GM12878 (cell line): ENCODE measurements at regions not wholly inside any gene's neighbourhood (a gene's known extent, or its start where the extent isn't known, plus 50 kb on each side); places are given as distances from the start of the nearest gene placed in this dataset.

ENCODE experiments used
- ATAC-seq: fragments of 200-7000 bp; cut with Tn5 transposase; 3 replicates; pipeline ENCODE4 v1.9.1; 2020; ENCODE audit warnings: mild to moderate bottlenecking, moderate library complexity
- BruUV-seq: library from RNA; stranded (reverse); fragments of 400-500 nt; replicated peaks from 2 replicates; lab custom pipeline; 2021; lab: Mats Ljungman, UMichigan
- CTCF ChIA-PET: fragments of 300-600 bp; sonication (Branson Sonifier 250); formaldehyde crosslinking; extraction: SDS; loops from one replicate; lab custom pipeline; 2021; ENCODE audit warnings: inconsistent platforms; lab: Yijun Ruan, JAX
- POLR2A ChIA-PET: fragments of 350-600 bp; formaldehyde crosslinking; extraction: SDS; loops from one replicate; lab custom pipeline; 2021; ENCODE audit warnings: inconsistent platforms; lab: Charles Lee
- RAD21 ChIA-PET: fragments of 300-600 bp; sonication (Branson Sonifier 250); formaldehyde crosslinking; loops from one replicate; lab custom pipeline; 2023; ENCODE audit warnings: antibody characterized with exemption; ENCODE audit not compliant: unreplicated experiment; lab: Charles Lee
- SMC1A ChIA-PET: fragments of 300-600 bp; sonication (Branson Sonifier 250); formaldehyde crosslinking; loops from one replicate; lab custom pipeline; 2023; ENCODE audit not compliant: unreplicated experiment, uncharacterized antibody; lab: Charles Lee
- DNase-seq: peaks from one replicate; pipeline ENCODE4 v3.0.0-alpha.2; 2011; ENCODE audit warnings: low read depth, low spot score
- FAIRE-seq: peaks from 3 replicates; lab custom pipeline; 2011; peaks lifted over from hg19 to GRCh38; lab: Jason Lieb, UNC
- H2AFZ ChIP-seq: 2 replicates; pipeline ENCODE4 v1.6.0; 2011; ENCODE audit warnings: low read depth, low read length, control low read depth; ENCODE audit not compliant: control insufficient read depth
- H3K27ac ChIP-seq: 2 replicates; pipeline ENCODE4 v1.5.1; 2011; ENCODE audit warnings: control low read depth; ENCODE audit not compliant: control insufficient read depth, insufficient read depth
- H3K27me3 ChIP-seq, 2 experiments: replicated peaks in 1 of 2; 2 replicates each; pipeline versions ENCODE4 v1.6.0 to v1.6.1; 2011; ENCODE audit warnings: low read length in 1 of 2; ENCODE audit not compliant: control insufficient read depth in 2 of 2, insufficient read depth in 2 of 2
- H3K36me3 ChIP-seq, 2 experiments: 2 replicates each; pipeline ENCODE4 v1.5.1; 2011; ENCODE audit warnings: low read length in 1 of 2; ENCODE audit not compliant: control insufficient read depth in 2 of 2, insufficient read depth in 2 of 2
- H3K4me1 ChIP-seq: 2 replicates; pipeline ENCODE4 v1.6.1; 2011; ENCODE audit warnings: mild to moderate bottlenecking, low read length, moderate library complexity, mixed read lengths; ENCODE audit not compliant: control insufficient read depth, insufficient read depth
- H3K4me2 ChIP-seq: 2 replicates; pipeline ENCODE4 v1.6.0; 2011; ENCODE audit warnings: control low read depth; ENCODE audit not compliant: control insufficient read depth, insufficient read depth
- H3K4me3 ChIP-seq: fragments of 200-600 bp; sonication (generic); 2 replicates; pipeline ENCODE4 v1.5.1; 2016
- H3K79me2 ChIP-seq: 2 replicates; pipeline ENCODE4 v1.6.0; 2011; ENCODE audit warnings: low read length; ENCODE audit not compliant: control insufficient read depth, insufficient read depth
- H3K9ac ChIP-seq: 2 replicates; pipeline ENCODE4 v1.8.0; 2011; ENCODE audit warnings: low read length, control low read depth, mixed read lengths; ENCODE audit not compliant: control insufficient read depth, insufficient read depth
- H3K9me3 ChIP-seq: replicated peaks from 3 replicates; pipeline ENCODE4 v1.5.1; 2011; ENCODE audit warnings: mild to moderate bottlenecking, low read length; ENCODE audit not compliant: control insufficient read depth, insufficient read depth
- H4K20me1 ChIP-seq: 2 replicates; pipeline ENCODE4 v1.6.0; 2011; ENCODE audit not compliant: control insufficient read depth, insufficient read depth
- ATF7 ChIP-seq: fragments of 450-650 bp; IDR thresholded peaks from 2 replicates; pipeline ENCODE4 v1.6.1; 2016; ENCODE audit warnings: low read depth, mild to moderate bottlenecking
- CEBPB ChIP-seq, 2 experiments: fragments of 150-350 bp in 1 of 2; IDR thresholded peaks; 2 replicates each; pipeline ENCODE4 v1.6.1; 2012 to 2014; ENCODE audit warnings: low read depth in 2 of 2, low read length in 2 of 2, borderline replicate concordance in 1 of 2, inconsistent platforms in 1 of 2
- HDAC2 ChIP-seq: fragments of 200-600 bp; sonication (generic); IDR thresholded peaks from 2 replicates; pipeline ENCODE4 v1.6.1; 2017
- IKZF1 ChIP-seq: fragments of 450-650 bp; conservative IDR thresholded peaks from 2 replicates; pipeline ENCODE4 v1.6.1; 2017; ENCODE audit warnings: antibody characterized with exemption, mild to moderate bottlenecking
- IKZF2 ChIP-seq, 2 experiments: fragments of 450-650 bp; IDR thresholded peaks; 2 replicates each; pipeline ENCODE4 v1.6.1; 2017; ENCODE audit warnings: mild to moderate bottlenecking in 2 of 2, moderate library complexity in 2 of 2
- JUNB ChIP-seq: IDR thresholded peaks from 2 replicates; pipeline ENCODE4 v1.6.1; 2016; ENCODE audit warnings: antibody characterized with exemption, mild to moderate bottlenecking
- KLF5 ChIP-seq: fragments of 450-650 bp; IDR thresholded peaks from 2 replicates; pipeline ENCODE4 v1.6.1; 2014; ENCODE audit warnings: mild to moderate bottlenecking; ENCODE audit not compliant: partially characterized antibody
- MEF2A ChIP-seq: IDR thresholded peaks from 2 replicates; pipeline ENCODE4 v1.6.1; 2011; ENCODE audit warnings: low read depth, mild to moderate bottlenecking, low read length, moderate library complexity; ENCODE audit not compliant: insufficient read depth
- NFIC ChIP-seq: IDR thresholded peaks from 2 replicates; pipeline ENCODE4 v1.6.1; 2012; ENCODE audit warnings: low read depth, mild to moderate bottlenecking, inconsistent platforms, low read length, moderate library complexity
- PKNOX1 ChIP-seq: fragments of 450-650 bp; IDR thresholded peaks from 2 replicates; pipeline ENCODE4 v1.6.1; 2016; ENCODE audit warnings: mild to moderate bottlenecking
- POU2F2 ChIP-seq: IDR thresholded peaks from 3 replicates; pipeline ENCODE4 v1.6.1; 2011; ENCODE audit warnings: low read depth, mild to moderate bottlenecking, low read length, borderline replicate concordance
- TAF1 ChIP-seq: IDR thresholded peaks from 2 replicates; pipeline ENCODE4 v1.6.1; 2011; ENCODE audit warnings: mild to moderate bottlenecking, low read depth, low read length, borderline replicate concordance
- TCF3 ChIP-seq: IDR thresholded peaks from 2 replicates; pipeline ENCODE4 v1.6.1; 2012; ENCODE audit warnings: low read depth, mild to moderate bottlenecking, low read length, borderline replicate concordance; ENCODE audit not compliant: insufficient read depth
- WGBS: methylation state at CpG from one replicate; pipeline ENCODE4 v1.1.6; 2016; ENCODE audit warnings: low lambda C conversion rate; ENCODE audit not compliant: insufficient replicate concordance, insufficient coverage; ENCODE audit errors: missing lambda C conversion rate; 5-methylcytosine and 5-hydroxymethylcytosine counted together
- in situ Hi-C: fragments of 300-500 bp; cut with MboI; formaldehyde crosslinking; loops from 9 replicates; pipeline ENCODE4 v1.14.3; 2018; ENCODE audit warnings: mixed read lengths
- intact Hi-C: fragments of 100-400 bp; cut with micrococcal nuclease; formaldehyde crosslinking; loops from one replicate; pipeline ENCODE4 v1.14.2; 2022; ENCODE audit not compliant: unreplicated experiment
- TF ChIP-seq, protein P1 (sequence below): fragments of 450-650 bp; IDR thresholded peaks from 2 replicates; pipeline ENCODE4 v1.6.1; 2017; ENCODE audit warnings: low read depth, mild to moderate bottlenecking, moderate library complexity
- TF ChIP-seq, protein P2 (sequence below): IDR thresholded peaks from 2 replicates; pipeline ENCODE4 v1.6.1; 2012; ENCODE audit warnings: low read length, inconsistent platforms
- TF ChIP-seq, protein P3 (sequence below), 3 experiments: IDR thresholded peaks in 2 of 3; conservative IDR thresholded peaks in 1 of 3; 2 replicates each; pipeline ENCODE4 v1.5.1; 2011; ENCODE audit warnings: low read depth in 3 of 3, low read length in 3 of 3, mild to moderate bottlenecking in 3 of 3, control low read depth in 2 of 3, moderate library complexity in 2 of 3, inconsistent platforms in 1 of 3, mixed read lengths in 1 of 3; ENCODE audit not compliant: control insufficient read depth in 2 of 3, insufficient read depth in 1 of 3; ENCODE audit errors: extremely low read depth in 1 of 3

- TF ChIP-seq, protein P1, sequence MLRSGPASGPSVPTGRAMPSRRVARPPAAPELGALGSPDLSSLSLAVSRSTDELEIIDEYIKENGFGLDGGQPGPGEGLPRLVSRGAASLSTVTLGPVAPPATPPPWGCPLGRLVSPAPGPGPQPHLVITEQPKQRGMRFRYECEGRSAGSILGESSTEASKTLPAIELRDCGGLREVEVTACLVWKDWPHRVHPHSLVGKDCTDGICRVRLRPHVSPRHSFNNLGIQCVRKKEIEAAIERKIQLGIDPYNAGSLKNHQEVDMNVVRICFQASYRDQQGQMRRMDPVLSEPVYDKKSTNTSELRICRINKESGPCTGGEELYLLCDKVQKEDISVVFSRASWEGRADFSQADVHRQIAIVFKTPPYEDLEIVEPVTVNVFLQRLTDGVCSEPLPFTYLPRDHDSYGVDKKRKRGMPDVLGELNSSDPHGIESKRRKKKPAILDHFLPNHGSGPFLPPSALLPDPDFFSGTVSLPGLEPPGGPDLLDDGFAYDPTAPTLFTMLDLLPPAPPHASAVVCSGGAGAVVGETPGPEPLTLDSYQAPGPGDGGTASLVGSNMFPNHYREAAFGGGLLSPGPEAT: peak; percentile 75
- TF ChIP-seq NFIC (peak; percentile 55), TAF1 (no peak), POU2F2 (peak; percentile 28; the same call in 1 of the 3 replicates), IKZF1 (0 out of 2 replicates have a peak, but pooled peaks have one; percentile 42), CEBPB (IDR thresholded peaks at IDR 0.05; ENCODE audit: borderline replicate concordance in 1 of 2, low read depth in 2 of 2, low read length in 2 of 2) (peak in 1 of 2 experiments; percentile 47; a peak in 1 of 4 replicates)
Observed at GRCh38 chr5:91269198-91269597, 113.9 kb downstream of the ARRDC3 start (continued).

DNA sequence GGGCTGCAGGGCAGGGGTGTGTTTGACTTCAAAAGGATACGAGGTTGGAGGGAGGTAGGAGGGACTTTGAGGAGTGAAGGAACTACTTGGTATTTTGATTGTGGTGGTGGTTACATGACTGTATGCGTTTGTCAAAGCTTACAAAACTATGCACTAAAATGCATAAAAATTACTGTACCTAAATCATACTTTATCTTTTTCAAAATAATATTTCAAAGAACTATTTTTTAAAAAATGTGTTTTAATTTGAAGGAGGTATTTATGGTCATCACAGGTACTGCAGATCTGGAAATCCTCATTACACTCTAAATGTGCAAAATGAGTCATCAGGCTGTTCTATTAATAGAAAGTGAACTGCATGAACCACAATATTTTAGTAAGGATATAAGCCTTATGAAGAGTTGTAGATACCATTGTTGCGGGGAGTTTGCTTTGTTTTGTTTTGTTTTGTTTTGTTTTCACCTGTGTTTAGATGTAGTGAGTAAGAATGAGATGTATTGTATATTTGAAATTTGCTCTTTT lies 116.9 kb downstream of the ARRDC3 start:
- 47% methylated on average over 3 of the region's 3 CpGs for WGBS
- Histone ChIP-seq H3K27ac (no peak overlapping the region), H3K4me1 (peaks cover 12% of the 10 kb centered on the region), H3K36me3 (no peaks in the 10 kb centered on the region), H4K20me1 (no peaks in the 10 kb centered on the region), H3K9me3 (no peaks in the 10 kb centered on the region; the same call in 2 of the 3 replicates), H3K9ac (no peak overlapping the region), H3K4me2 (no peak overlapping the region), H3K4me3 (no peak overlapping the region), H3K27me3 (no peaks in the 10 kb centered on the region; a peak in 1 of 4 replicates), H3K79me2 (no peaks in the 10 kb centered on the region), H2AFZ (no peak overlapping the region)
- ChIA-PET POLR2A (interaction anchor here (0.6 to 1.4 kb wide), 3 partner anchors 14 to 34 kb away, joined by 3 to 5 read pairs (median 4); no protein-coding TSS in a partner anchor), CTCF (interaction anchor here (2.2 kb wide), 1 partner anchor 119 kb away, joined by 6 read pairs; no protein-coding TSS in a partner anchor), RAD21 (interaction anchor here (0.6 to 1.3 kb wide), 3 partner anchors 96 to 128 kb away, joined by 3 read pairs; partner anchors contain the start of gene ARRDC3), SMC1A (interaction anchor here (1.2 to 1.3 kb wide), 2 partner anchors 9 to 29 kb away, joined by 3 to 5 read pairs; no protein-coding TSS in a partner anchor)
- BruUV-seq: no TSS peak
- DNase-seq: no peak
- ATAC-seq: peak; percentile 76
- intact Hi-C loops: no loop called here
- no peak for FAIRE-seq
- in situ Hi-C loops: no loop called here
- TF ChIP-seq ATF7 (peak; percentile 29; the same call in 1 of the 2 replicates), TCF3 (no peak), HDAC2 (no peak), PKNOX1 (no peak), IKZF1 (no peak), JUNB (peak; percentile 68), IKZF2 (IDR thresholded peaks at IDR 0.05) (peak in 1 of 2 experiments; percentile 27; a peak in 2 of 4 replicates), TAF1 (no peak), MEF2A (peak; percentile 76), KLF5 (no peak)
- TF ChIP-seq, protein P2, sequence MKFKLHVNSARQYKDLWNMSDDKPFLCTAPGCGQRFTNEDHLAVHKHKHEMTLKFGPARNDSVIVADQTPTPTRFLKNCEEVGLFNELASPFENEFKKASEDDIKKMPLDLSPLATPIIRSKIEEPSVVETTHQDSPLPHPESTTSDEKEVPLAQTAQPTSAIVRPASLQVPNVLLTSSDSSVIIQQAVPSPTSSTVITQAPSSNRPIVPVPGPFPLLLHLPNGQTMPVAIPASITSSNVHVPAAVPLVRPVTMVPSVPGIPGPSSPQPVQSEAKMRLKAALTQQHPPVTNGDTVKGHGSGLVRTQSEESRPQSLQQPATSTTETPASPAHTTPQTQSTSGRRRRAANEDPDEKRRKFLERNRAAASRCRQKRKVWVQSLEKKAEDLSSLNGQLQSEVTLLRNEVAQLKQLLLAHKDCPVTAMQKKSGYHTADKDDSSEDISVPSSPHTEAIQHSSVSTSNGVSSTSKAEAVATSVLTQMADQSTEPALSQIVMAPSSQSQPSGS: peak; percentile 44; the same call in 1 of the 2 replicates
- TF ChIP-seq, protein P3, sequence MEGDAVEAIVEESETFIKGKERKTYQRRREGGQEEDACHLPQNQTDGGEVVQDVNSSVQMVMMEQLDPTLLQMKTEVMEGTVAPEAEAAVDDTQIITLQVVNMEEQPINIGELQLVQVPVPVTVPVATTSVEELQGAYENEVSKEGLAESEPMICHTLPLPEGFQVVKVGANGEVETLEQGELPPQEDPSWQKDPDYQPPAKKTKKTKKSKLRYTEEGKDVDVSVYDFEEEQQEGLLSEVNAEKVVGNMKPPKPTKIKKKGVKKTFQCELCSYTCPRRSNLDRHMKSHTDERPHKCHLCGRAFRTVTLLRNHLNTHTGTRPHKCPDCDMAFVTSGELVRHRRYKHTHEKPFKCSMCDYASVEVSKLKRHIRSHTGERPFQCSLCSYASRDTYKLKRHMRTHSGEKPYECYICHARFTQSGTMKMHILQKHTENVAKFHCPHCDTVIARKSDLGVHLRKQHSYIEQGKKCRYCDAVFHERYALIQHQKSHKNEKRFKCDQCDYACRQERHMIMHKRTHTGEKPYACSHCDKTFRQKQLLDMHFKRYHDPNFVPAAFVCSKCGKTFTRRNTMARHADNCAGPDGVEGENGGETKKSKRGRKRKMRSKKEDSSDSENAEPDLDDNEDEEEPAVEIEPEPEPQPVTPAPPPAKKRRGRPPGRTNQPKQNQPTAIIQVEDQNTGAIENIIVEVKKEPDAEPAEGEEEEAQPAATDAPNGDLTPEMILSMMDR (IDR thresholded peaks at IDR 0.05 in 2 of 3, conservative IDR thresholded peaks at IDR 0.05 in 1 of 3; ENCODE audit: control insufficient read depth in 2 of 3, extremely low read depth in 1 of 3, insufficient read depth in 1 of 3, low read depth in 3 of 3, low read length in 3 of 3): 0 out of 6 replicates have a peak, but pooled peaks of 1 of the 3 experiments have one; percentile 6
